ENCODE measurements at regions not wholly inside any gene's neighbourhood (a gene's known extent, or its start where the extent isn't known, plus 50 kb on each side); places are given as distances from the start of the nearest gene placed in this dataset.

- no peak for TF ChIP-seq CTCF (conservative IDR thresholded peaks at IDR 0.05; ENCODE audit: low read length)
- no peak overlapping the region for H3K4me3 ChIP-seq (ENCODE audit: low read length)
Observed at GRCh38 chr4:162239992-162240769, 76.4 kb upstream of the FSTL5 start.

GRCh38 chr4:162237676-162238075 is 73.9 kb upstream of the FSTL5 start:
- TF ChIP-seq CTCF (conservative IDR thresholded peaks at IDR 0.05; ENCODE audit: low read length): no peak
- H3K4me3 ChIP-seq (ENCODE audit: low read length): no peak overlapping the region
- DNase-seq (ENCODE audit: low read depth): no peak

More at GRCh38 chr4:162239992-162240769, 76.4 kb upstream of the FSTL5 start:
- DNase-seq (ENCODE audit: low read depth): no peak

GRCh38 chr4:162234595-162234994 is 70.8 kb upstream of the FSTL5 start:
- H3K4me3 ChIP-seq (ENCODE audit: low read length): no peak overlapping the region
- TF ChIP-seq CTCF (conservative IDR thresholded peaks at IDR 0.05; ENCODE audit: low read length): no peak
- no peak for DNase-seq (ENCODE audit: low read depth)

DNA sequence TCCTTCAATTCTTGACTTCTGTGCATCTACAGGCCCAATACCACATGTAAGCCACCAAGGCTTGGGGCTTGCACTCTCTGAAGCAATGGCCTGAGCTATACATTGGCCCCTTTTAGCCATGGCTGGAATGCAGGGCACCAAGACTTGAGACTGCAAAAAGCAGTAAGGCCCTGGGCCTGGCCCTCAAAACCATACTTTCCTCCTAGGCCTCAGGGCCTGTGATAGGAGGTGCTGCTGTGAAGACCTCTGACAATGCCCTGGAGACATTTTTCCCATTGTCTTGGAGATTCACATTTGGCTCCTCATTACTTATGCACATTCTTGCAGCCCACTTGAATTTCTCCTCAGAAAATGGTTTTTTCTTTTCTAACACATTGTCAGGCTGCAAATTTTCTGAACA is 68.5 kb upstream of the FSTL5 start:
- no peak overlapping the region for H3K4me3 ChIP-seq (ENCODE audit: low read length)
- no peak for TF ChIP-seq CTCF (conservative IDR thresholded peaks at IDR 0.05; ENCODE audit: low read length)
- no peak for DNase-seq (ENCODE audit: low read depth)

DNA sequence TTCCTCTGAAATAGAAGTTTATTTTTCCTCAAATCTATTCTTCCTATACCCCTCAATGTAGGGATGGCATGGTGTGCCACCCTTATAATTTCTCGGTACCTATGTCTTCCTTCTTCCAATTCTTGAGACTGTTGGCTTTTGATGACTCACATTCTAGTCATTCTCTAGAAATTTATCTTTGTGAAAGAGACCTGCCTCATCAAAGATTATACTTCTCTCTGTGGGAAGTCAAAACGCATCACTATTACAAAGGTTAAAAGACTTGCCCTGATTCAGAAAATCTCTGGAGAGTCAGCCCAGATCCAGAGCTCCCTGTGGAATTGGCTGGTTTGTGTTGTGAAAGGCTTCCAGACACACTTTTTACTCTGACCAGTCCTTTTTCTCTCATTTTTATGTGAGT is 65.9 kb upstream of the FSTL5 start:
- no peak for TF ChIP-seq CTCF (conservative IDR thresholded peaks at IDR 0.05; ENCODE audit: low read length)
- DNase-seq (ENCODE audit: low read depth): no peak

GRCh38 chr4:162221148-162221547 is 57.3 kb upstream of the FSTL5 start:
- TF ChIP-seq CTCF (conservative IDR thresholded peaks at IDR 0.05; ENCODE audit: low read length): no peak
- H3K4me3 ChIP-seq (ENCODE audit: low read length): no peak overlapping the region
- no peak for DNase-seq (ENCODE audit: low read depth)

More for the DNA sequence above, 65.9 kb upstream of the FSTL5 start:
- no peak overlapping the region for H3K4me3 ChIP-seq (ENCODE audit: low read length)
